Gastroesophageal sphincter (tissue), 4 donors: ENCODE measurements at regions not wholly inside any gene's neighbourhood (a gene's known extent, or its start where the extent isn't known, plus 50 kb on each side); places are given as distances from the start of the nearest gene placed in this dataset.

Source experiments
- ATAC-seq: fragments of 150-250 bp; one replicate; pipeline ENCODE4 v1.9.1; 2016; ENCODE audit warnings: mild to moderate bottlenecking, moderate library complexity
- H3K27ac ChIP-seq, 4 donors: fragments of 200-600 bp; sonication (generic) in 3 of 4; 1 replicate in 3 of 4; 2 replicates in 1 of 4; pipeline ENCODE4 v1.5.1; 2016 to 2019
- H3K27me3 ChIP-seq: fragments of 200-600 bp; sonication (generic); one replicate; pipeline ENCODE4 v1.5.1; 2019
- H3K36me3 ChIP-seq, 2 donors: fragments of 200-600 bp; sonication (generic); one replicate each; pipeline ENCODE4 v1.5.1; 2019; ENCODE audit warnings: control low read depth in 1 of 2
- H3K4me1 ChIP-seq, 3 donors: fragments of 200-600 bp; sonication (generic); 1 replicate in 2 of 3; 2 replicates in 1 of 3; pipeline ENCODE4 v1.5.1; 2016 to 2019; ENCODE audit warnings: control low read depth in 2 of 3
- H3K4me3 ChIP-seq, 2 donors: fragments of 200-600 bp; sonication (generic); one replicate each; pipeline ENCODE4 v1.5.1; 2019; ENCODE audit warnings: mild to moderate bottlenecking in 1 of 2, moderate library complexity in 1 of 2
- H3K9me3 ChIP-seq, 3 donors: fragments of 200-600 bp; sonication (generic); one replicate each; pipeline ENCODE4 v1.5.1; 2017 to 2019; ENCODE audit warnings: control low read depth in 2 of 3
- CTCF ChIP-seq, 4 experiments: fragments of 200-600 bp in 2 of 4; fragments of 450-650 bp in 2 of 4; sonication (generic) in 1 of 4; IDR thresholded peaks; one replicate each; pipeline ENCODE4 v1.5.1; 2017 to 2019; ENCODE audit warnings: antibody characterized with exemption in 4 of 4, mild to moderate bottlenecking in 2 of 4, moderate library complexity in 2 of 4
- EP300 ChIP-seq: sonication (generic); formaldehyde crosslinking; IDR thresholded peaks from one replicate; pipeline ENCODE4 v1.6.1; 2017; ENCODE audit warnings: antibody characterized with exemption, mild to moderate bottlenecking
- POLR2A ChIP-seq, 2 donors: fragments of 450-650 bp; IDR thresholded peaks; one replicate each; pipeline ENCODE4 v1.6.1; 2017; ENCODE audit warnings: antibody characterized with exemption in 2 of 2, mild to moderate bottlenecking in 2 of 2, moderate library complexity in 1 of 2
- POLR2AphosphoS5 ChIP-seq: sonication (generic); formaldehyde crosslinking; IDR thresholded peaks from one replicate; pipeline ENCODE4 v1.6.1; 2017; ENCODE audit warnings: antibody characterized with exemption
- WGBS, 2 donors: methylation state at CpG; one replicate each; pipeline ENCODE4 v1.1.5; 2018; ENCODE audit warnings: low coverage in 1 of 2; 5-methylcytosine and 5-hydroxymethylcytosine counted together

DNA sequence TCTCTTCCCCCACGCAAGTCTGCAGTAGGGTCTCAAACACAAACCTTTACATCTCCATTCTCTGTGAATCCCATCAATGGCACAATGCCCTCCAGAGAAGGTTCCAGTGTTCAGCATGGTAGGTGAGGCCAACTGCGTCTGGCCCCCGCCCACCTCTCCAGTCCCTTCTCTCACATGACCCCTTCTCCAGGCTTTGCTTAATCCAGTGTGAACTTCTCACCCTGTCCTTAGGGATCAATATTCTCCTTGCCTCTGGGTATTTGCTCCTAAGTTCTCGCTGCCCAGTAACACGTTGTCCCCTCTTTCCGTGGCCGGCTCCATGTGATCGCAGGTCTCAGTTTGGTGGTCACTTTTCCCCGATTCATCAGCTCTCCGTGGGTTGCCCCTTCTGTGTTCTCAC, 225.1 kb upstream of the PMEPA1 start:
- no peak overlapping the region for H3K4me3 ChIP-seq
- no peak for ATAC-seq
- peaks cover 0 to 8% (median 0%) of the 10 kb centered on the region in 3 donors for H3K9me3 ChIP-seq
- no peak overlapping the region for H3K27ac ChIP-seq
- TF ChIP-seq POLR2AphosphoS5 = no peak
- TF ChIP-seq POLR2A (IDR thresholded peaks at IDR 0.05) = no peak
- no peak for TF ChIP-seq CTCF (IDR thresholded peaks at IDR 0.05)
- TF ChIP-seq EP300 = no peak
- no peaks in the 10 kb centered on the region for H3K27me3 ChIP-seq
- H3K36me3 ChIP-seq = no peaks in the 10 kb centered on the region
- no peaks in the 10 kb centered on the region for H3K4me1 ChIP-seq
- WGBS, 2 donors = 88 to 91% methylated on average over 9 of the region's 10 CpGs

DNA sequence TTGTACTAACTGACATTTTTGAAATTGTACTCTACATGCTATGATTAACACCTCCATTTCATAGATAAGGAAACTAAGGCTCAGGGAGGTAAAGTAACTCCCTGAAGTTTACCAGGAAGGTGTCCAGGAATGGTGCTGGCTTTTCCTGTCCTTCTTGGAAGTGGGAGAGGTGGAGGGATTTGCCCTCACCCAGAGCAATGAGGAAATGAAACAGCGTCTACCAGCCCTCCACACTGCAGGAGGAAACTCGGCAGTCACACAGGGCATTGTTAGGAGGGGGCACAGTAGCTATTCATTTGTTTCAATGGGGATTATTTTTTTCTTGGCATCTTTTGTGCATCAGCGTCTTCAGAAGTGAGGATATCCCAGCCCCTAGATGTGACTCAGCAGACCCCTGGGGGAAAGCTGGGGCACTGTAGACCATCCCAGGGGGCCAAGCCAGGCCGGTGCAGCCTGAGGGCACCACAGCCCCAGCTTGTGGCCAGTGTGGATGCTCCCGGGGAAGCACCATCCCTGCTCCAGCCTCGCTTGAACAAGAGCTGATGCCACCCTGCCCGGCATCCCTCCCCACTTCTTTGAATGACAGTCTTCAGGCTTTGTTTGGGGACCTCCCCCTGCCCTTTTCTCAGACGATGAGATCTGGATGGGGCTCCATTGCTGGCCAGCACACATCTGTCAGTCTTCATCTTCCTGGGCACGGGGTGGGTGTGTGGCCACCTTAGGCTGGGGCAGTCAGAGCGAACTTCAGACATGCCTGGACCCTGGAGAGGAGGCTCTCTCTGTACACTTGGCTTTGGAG, 224.4 kb upstream of the PMEPA1 start:
- no peak overlapping the region for H3K27ac ChIP-seq
- H3K9me3 ChIP-seq = peaks cover 0 to 9% (median 0%) of the 10 kb centered on the region in 3 donors
- peaks cover 6% of the 10 kb centered on the region for H3K27me3 ChIP-seq
- H3K4me3 ChIP-seq = no peak overlapping the region
- 79 to 86% methylated on average over 3 to 7 of the region's 10 CpGs for WGBS, 2 donors
- no peak for TF ChIP-seq CTCF (IDR thresholded peaks at IDR 0.05)
- TF ChIP-seq POLR2AphosphoS5 = no peak
- TF ChIP-seq POLR2A (IDR thresholded peaks at IDR 0.05) = no peak
- TF ChIP-seq EP300 = no peak
- no peaks in the 10 kb centered on the region for H3K36me3 ChIP-seq
- no peaks in the 10 kb centered on the region for H3K4me1 ChIP-seq
- ATAC-seq = no peak

GRCh38 chr20:57932227-57932864, 222.5 kb upstream of the PMEPA1 start:
- no peak for ATAC-seq

DNA sequence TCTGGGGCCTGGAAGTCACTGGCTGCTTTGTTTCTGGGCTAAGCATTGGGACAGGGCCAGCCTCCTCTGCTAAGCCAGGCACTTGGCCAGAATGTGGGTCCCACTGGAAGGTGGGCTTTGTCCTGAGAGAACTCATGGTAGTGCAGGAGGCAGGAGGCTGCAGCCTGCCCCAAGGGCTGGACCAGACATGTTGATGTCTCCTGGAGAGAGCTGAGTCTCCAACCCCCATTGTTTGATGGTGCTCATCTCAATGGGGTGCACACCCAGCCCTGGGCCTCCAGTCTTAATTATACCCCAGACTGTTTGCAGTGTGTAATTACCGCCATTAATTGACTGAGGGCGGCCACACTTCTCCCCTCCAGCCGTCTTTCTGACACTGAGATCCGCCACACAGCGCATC, 220.5 kb upstream of the PMEPA1 start:
- H3K9me3 ChIP-seq = peaks cover 0 to 25% (median 0%) of the 10 kb centered on the region in 3 donors
- no peak for ATAC-seq
- no peak overlapping the region for H3K27ac ChIP-seq
- H3K4me1 ChIP-seq = no peaks in the 10 kb centered on the region
- H3K27me3 ChIP-seq = peaks cover 11% of the 10 kb centered on the region
- 93 to 98% methylated on average over 4 to 5 of the region's 5 CpGs for WGBS, 2 donors
- no peaks in the 10 kb centered on the region for H3K36me3 ChIP-seq
- TF ChIP-seq POLR2AphosphoS5 = no peak
- TF ChIP-seq CTCF (IDR thresholded peaks at IDR 0.05) = no peak
- no peak for TF ChIP-seq EP300
- TF ChIP-seq POLR2A (IDR thresholded peaks at IDR 0.05) = no peak
- no peak overlapping the region for H3K4me3 ChIP-seq

More at GRCh38 chr20:57932227-57932864, 222.5 kb upstream of the PMEPA1 start:
- H3K9me3 ChIP-seq = peaks cover 0 to 16% (median 0%) of the 10 kb centered on the region in 3 donors
- H3K4me1 ChIP-seq = no peaks in the 10 kb centered on the region
- no peak overlapping the region for H3K4me3 ChIP-seq
- no peaks in the 10 kb centered on the region for H3K36me3 ChIP-seq
- H3K27ac ChIP-seq = no peak overlapping the region
- TF ChIP-seq CTCF (IDR thresholded peaks at IDR 0.05) (no peak), POLR2AphosphoS5 (no peak), POLR2A (IDR thresholded peaks at IDR 0.05) (no peak), EP300 (no peak)
- peaks cover 11% of the 10 kb centered on the region for H3K27me3 ChIP-seq
- WGBS, 2 donors = 85 to 98% methylated on average over 7 to 8 of the region's 17 CpGs
